GM21576 (cell line): ENCODE measurements at regions not wholly inside any gene's neighbourhood (a gene's known extent, or its start where the extent isn't known, plus 50 kb on each side); places are given as distances from the start of the nearest gene placed in this dataset.

ENCODE experiments used
- ATAC-seq: cut with Tn5 transposase; IDR thresholded peaks from one replicate; pipeline ENCODE4 v1.9.1; 2021; ENCODE audit warnings: mild to moderate bottlenecking, moderate library complexity; ENCODE audit not compliant: unreplicated experiment

DNA sequence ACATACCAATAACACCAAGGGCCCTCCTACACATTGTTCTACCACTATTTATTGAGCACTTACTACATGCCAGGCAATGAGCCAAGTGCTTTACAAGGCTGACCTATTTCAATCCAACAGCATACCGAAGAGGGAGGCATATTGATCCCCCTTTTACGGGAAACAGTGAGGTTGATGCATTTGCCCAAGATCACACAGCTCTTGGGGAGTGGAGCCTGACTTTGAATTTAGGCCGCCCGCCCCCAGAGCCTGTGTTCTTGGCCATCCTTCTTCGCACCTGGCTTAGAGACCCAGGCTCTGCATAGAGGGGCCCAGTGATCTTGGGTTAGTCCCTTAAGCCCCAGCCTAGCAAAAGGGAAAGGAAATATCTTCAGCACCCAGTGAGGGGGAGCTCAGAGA, 158.1 kb upstream of the IER5L start:
- no peak for ATAC-seq

DNA sequence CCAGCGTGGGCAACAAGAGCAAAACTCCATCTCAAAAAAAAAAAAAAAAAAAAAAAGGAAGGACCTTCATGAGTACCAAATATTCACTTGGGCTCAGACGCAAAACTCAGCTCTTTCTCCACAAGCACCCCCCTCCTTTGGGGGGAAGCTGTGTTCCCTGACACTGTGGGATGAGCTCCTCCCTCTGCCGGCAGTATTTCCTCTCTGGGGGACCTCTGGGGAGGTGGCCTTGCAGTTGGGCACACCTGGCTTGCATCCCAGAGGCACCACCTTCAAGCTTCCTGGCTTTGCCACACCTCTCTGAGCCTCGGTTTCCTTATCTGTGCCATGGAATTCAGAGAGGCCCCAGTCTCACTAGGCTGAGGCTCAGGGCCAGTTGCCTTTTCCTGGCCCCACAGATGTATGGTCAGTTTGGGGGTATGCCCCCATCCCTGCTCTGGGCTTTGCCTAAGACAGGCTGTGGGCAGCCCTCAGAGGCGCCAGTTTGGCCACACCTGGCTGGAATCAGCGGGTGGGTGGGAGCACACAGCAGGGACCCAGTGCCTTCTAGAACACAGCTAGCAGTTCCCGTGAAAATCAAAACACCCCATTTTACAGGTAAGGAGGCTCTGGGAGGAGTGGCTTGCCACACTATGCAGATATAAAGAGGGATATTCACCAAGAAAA, 157.5 kb upstream of the IER5L start:
- ATAC-seq: no peak

DNA sequence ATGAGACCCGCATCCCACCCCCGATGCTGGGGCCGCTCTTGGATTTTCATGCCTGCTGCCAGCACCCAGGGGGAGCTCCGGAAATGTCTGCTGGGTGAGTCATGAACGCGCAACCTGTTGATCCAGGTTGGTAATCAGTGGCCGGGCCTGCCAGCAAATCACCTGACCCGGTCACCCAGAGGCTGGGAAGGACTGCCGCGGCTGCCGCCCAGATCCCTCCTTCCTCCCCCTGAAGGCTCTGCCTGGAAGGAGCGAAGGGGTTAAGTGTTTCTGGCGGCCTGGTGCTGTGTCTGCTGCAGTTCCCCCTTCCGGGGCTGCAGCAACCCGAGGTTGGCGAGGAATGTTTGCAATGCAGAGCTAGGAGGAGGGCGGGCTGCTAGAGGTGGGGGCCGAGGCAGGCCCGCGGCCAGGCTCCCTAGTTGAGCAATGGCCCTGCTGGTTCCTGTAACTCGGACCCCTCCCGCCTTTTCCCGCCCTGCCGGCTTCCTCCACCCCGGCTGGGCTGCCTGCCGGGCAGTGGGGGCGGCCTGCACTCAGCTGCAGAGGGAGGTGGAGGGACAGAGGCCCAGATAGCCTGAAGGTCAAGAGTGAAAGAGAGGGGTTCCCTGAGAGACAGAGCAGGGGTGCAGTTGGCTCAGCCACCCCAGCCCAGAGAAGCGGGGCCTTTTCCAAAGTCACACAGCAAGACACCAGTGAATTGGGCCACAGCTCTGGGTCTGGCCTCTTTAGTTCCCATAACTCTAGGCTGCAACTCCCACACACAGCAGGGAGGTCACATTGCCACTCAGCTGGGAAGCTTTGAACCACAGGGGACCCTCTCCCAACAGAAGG, 156.3 kb upstream of the IER5L start:
- no peak for ATAC-seq

DNA sequence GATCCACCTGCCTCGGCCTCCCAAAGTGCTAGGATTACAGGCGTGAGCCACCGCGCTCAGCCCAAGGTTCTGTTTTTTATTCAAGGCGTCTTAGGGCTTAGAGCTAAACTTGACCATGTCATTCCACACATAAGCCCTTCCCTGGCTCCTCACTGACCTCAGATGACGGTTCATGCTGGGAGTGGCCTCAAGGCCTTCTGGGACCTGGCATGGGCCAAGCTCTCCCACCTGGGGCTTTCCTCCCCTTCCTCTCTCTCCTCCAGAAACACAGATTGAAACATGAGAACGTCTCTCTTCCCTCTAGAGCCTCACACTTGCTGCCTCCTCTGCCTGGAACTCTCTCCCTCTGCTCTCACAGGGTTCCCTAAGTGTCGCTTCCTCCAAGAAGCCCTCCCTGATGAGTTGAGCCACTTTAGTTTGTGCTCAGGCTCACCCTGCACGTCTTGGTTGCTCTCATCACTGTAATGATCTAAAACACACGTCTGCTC, 155.6 kb upstream of the IER5L start:
- ATAC-seq: no peak

DNA sequence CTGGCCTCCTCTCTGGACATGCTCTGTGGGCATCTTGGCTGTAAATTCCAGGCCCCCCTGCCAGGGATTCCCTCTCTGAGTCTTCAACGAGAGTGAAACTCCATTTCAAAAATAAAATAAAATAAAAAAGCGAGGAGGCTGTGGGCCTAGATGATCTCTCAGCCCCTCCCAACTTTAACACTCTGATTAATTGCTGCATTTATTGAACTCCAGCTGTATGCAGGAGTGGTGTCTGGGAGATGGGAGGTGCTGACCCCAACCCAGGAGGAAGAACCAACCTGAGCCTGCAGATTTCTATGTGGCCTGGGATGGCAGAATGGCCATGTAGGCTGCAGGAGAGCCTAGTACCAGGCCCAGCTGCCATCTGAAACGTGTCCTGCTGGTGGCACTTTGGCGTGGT, 154.5 kb upstream of the IER5L start:
- no peak for ATAC-seq

DNA sequence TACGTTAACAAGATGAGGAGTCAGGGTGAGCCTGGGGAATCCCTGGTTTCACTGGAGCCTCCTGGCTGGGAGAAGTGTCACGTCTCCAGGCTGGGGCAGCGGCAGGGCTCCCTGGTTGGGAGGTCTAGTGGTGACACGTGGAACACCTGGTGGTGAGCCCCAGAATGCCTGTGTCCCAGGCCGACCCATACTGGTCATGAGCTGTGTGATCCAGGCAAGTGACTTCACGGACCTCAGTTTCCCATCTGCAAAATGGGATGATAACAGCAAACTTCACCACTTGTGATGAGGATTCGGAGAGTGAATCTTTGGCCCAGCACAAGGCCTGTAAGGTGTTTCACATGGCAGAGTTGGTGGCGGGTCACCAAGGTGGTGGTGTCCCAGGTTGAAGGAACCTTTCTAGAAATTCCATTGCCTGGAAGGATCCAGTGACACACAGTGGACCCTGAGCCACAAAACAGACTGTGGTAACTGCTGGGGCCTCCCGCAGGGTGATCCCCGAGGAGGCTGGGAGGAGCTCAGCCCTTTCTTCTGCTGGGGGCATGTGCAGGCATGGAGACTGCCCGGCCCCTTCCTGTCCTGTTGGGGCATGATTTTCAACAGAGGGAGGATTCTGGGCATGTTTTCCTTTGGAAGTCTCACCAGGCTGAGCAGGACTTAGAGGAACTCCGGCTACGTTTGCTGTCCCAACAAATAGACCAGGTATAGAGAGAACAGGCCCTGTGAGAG, 153.9 kb upstream of the IER5L start:
- ATAC-seq: no peak

DNA sequence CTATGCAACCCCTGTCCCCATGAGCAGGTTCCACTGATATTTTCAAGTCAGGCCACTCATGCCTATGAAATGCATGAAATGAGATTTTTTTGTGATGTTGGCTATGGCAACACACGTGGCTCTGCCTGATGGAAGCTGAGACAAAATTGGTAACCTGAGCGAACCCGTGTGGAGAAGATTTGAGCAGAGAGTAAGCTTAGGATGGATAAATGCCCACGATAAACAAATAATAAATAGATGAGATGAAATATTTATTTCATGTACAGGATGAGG, 153.4 kb upstream of the IER5L start:
- ATAC-seq: no peak

DNA sequence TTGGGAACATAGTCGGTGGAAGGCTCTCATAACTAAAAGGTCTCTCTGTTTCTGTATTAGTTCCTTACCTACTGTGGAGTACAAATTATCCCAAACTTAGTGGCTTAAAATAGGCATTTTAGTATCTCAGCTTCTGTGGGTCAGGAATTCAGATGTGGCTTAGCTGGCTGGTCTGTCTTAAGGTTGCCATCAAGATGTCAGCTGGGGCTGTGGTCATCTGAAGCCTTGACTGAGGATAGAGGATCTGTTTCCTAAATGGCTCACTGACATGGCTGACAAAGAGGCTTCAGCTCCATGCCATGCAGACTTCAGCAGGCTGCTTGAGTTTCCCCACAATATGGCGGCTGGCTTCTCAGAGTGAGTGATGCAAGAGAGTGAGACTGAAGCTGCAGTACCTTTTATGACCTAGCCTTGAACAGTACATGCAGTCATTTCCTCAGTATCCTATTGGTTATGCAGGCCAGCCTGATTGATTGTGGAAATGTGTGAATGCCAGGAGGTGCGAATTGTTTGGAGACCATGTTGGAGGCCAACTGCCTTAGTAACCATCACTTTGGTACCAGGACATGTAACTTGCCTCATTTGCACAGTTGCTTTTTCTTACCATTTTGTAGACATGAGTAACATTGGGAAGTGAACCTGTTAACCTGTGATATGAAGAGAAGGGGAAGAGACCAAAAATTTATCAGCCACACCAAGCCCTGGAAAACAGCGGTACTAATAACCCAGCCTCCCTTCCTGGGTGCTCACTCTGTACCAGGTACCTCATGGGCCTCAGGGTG, 152.8 kb upstream of the IER5L start:
- no peak for ATAC-seq

DNA sequence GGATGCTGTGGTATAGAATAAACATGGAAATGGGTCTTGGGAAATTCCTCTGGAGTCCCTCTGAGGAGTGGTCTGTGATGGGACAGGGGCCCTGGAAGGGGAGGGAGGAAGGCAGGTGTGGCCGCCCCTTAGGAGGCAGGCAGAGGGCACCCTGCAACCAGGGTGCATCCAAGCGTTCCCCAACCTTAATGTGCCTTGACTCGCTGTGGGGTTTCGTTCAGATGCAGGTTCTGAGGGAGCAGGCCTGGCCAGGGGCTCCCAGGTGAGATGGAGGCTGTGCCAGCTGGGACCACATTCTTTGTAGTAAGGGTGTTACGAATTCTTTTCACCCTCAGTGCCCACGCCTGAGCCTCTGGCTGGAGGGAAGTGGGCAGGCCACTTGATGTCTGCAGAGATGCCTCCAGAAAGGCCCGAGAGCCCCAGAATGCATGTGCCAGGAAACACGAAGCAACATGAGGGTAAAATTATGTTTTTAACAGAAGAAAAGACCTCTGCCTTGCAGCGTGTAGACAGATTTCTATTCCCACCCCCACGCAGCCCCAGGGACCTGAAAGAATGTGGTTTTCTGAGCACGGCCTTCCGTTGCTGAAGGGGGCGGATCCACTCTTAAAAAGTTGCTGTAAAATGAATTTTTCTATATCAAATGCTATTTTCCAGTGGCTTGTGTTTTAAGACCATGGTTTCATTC, 150.4 kb upstream of the IER5L start:
- ATAC-seq: no peak

DNA sequence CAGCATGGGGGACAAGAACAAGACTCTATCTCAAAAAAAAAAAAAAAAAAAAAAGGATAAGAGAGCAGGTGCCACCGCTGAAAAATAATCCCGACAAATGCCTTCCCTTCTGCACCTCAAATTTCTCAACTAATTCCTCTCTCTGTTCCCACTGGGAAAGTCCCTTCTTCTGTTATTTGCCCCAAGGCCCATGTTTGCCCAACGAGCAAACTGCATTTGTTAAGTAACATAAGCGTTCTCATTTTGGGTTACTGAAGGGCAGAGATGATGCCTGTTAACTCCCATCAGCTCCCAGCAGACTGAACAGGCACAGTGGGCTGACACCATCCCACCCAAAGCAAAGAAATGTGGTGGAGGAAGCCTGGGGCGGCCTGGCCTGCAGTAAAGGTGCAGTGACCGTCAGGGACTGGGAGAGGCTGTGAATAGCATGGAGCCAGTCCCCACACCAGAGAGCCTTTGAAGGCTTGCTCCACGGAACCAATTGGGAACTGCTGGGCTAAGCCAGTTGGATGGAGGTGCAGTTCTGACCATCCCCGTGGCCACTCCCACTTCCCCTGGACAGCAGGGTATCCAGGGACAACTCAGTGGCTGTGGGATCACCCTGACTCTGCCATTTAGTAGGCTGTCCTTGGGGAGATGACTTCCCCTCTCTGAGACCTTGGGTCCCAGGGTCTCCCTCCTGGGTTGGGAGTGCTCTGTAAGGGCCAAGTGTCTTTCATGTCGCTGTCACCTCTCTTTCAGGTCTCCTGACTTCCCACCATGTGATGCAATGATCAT, 149.7 kb upstream of the IER5L start:
- ATAC-seq: no peak

DNA sequence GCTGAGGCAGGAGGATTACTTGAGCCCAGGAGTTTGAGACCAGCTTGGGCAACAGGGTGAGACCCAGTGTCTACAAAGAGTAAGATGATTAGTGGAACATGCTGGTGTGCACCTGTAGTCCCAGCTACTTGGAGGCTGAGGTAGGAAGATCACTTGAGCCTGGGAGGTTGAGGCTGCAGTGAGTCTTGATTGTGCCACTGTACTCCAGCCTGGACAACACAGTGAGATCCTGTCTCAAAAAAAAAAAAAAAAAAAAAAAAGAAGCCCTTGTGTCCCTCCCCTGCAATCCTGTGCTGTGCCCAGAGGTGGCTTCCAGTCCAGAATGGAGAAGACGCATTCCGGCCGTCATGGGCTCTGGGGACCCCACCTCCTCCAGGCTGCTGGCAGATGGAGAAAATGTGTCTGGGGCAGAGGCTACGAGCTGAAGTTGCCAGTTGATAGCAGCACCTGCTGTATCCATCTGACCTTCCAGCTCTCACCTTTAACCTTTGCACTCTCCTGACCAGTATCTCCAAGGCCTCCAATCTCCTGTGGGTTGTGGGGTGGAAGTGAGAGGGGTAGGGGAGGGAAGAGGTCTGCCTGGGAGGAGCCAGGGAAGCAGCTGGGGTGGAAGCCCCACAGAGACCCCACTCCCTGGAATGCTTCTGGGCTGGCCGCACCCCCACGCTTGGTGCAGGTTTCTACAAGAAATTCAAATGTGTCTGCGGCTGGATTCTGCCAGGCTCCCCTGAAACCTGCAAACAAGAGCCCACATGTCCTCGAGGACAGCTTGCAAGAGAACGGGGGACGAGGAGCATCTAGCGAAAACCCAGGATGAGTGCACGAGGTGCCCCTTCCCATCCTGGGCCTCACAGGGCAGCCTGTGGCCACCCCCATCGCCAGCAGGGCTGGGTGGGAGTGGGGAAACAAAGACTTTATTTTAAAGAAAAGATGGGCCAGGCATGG, 148.3 kb upstream of the IER5L start:
- ATAC-seq: no peak

DNA sequence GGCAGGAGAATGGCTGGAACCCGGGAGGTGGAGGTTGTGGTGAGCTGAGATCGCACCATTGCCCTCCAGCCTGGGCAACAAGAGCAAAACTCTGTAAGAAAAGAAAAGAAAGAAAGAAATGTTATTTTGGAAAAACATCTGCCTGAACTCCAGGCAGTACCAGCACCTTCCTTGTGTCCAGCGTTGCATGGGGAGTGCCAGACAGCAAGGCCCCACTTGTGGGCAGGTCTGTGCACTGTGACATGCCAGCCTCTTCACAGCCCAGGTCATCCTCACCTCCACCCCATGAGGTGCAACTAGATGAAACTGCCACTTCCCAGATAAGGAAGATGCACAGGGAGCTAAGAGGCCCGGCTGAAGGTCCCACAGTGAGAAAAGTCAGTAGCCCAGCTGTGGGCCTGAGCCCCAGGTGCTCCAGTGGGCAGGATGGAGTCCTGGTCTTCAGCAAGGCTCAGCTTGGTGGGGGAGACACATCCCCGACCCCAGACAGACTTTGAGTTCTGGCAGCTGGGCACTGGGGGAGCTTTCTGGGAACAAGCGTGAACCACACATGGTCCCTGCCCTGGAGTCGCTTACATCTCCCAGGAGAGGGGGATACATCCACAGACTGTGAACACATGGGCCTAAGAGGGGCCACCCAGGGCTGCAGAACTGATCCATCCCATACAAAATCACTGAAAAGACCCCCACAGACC, 146.9 kb upstream of the IER5L start:
- ATAC-seq: no peak

DNA sequence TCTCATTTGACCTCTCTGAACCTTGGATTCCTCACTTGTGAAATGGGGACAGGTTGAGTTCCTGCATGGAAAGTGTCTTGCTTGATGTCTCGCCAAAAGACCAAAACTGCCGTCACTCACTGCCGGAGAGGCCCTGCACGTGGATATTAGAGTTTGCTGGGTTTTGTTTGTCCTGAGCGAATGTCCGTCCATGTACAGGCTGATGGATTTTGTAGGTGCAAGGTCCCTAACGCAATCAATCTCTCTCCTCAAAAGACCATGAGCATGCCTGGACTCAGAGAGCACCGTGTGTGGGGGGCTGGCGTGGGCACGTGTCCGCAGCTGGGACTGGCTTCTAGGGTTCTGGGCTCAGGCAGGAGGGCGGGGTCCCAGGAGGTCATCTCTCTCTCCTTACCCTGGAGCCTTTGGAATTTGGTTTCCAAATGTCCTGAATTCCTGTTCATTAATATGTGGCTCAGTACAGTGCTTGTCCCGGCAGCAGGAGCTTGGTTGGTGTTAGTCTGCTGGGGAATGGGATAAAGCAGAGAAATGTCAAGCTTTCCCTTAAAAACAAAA, 146.0 kb upstream of the IER5L start:
- no peak for ATAC-seq

DNA sequence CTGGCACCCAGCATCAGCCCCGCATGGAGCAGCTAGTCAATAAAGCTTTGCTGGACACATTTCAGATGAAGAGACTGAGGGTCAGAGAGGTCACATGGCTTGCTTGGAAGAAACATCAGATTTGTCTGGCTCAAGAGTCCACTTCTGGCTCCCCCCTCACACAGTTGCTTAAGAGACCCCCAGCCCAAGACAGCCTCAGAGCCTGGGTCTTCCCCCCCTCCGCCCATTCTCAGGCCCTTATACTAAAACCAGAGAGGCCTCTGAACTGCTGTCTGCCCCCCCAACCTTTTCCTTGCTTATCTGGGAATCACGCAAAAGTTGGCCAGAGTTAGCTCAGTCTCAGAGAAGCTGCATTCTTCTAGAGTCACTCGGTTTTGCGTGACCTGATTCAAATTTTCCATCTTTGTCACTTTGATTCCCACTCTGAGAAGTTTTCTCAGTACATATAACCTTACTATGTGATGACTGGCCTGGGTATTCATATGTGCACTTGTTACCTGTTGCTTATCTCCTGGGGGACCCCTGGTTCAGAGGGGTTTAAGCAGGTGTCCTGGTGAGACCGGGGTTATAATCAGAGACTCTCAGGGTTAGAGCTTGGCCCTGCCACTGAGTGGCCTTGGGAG, 145.4 kb upstream of the IER5L start:
- ATAC-seq: no peak

DNA sequence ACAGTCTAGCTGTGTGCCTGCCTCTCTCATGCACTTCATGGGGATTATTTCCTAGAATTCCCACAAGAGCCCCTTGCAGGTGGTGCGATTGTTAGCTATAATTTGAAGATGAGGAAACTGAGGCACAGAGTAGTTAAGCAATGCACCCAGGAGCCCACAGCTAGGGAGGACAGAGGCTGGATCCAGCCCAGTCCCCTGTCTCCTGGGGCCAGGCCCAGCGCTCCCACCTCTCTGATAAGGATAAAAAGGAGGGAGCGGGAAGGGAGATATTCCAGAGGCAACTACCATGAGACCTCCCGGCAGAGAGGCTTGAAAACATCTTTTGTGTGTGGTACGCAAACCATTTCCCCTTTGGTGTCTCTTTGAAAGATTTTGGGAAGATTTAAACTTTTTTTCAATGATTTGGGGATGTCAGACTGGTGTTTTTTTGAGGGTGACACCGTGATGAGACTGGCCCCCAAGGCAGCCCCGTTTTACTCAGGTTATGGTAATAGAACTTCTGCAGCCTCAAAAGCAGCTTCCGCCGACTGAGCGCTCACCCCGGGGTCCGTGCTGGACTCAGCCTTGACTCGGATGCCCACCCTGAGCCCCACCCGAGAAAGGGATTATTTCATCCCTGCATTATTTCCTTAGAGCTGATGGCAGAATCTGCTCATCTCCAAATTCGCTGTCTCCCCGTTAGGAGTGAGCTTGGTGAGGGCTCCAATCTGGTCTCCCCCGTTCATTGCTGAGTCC, 144.7 kb upstream of the IER5L start:
- ATAC-seq: no peak

DNA sequence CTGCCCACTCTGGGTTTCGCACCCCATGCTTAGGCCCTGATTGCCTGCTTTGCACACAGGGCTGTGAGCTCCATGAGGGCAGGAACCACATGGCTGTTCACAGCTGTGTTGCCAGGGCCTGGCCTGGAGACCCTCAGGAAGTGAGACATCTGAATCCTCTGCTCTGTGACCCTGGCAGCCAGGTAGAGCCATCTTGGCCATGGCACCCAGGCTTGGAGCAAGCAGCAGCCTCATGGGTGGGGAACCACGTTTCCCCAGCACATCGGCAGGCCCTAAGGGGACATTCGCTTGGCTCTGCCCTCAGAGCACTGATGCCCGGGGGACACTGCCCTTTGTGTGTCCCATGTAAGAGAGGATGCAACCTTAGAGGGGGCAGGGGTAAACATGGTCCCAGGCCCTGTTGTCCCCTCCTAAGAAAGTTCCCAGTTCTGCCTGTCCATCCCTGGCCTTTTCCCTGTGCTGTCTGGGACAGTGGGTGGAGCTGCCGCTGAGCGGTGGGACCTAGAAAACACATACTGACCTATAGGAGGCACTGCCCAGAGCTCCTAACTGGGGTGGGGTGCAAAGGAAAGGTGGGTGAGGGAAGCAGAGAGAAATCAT, 144.1 kb upstream of the IER5L start:
- ATAC-seq: no peak
